H9 (cell line): ENCODE measurements at regions not wholly inside any gene's neighbourhood (a gene's known extent, or its start where the extent isn't known, plus 50 kb on each side); places are given as distances from the start of the nearest gene placed in this dataset.

Source experiments
- DNase-seq: peaks from one replicate; pipeline ENCODE4 v3.0.0-alpha.2; 2017
- H2AFZ ChIP-seq: one replicate; pipeline ENCODE4 v1.6.1; 2013; ENCODE audit warnings: mild to moderate bottlenecking, low read length, control low read depth, moderate library complexity
- H2AK5ac ChIP-seq: 2 replicates; pipeline ENCODE4 v1.6.1; 2013; ENCODE audit warnings: low read length, control low read depth, mixed read lengths; ENCODE audit not compliant: insufficient read length
- H2BK120ac ChIP-seq: one replicate; pipeline ENCODE4 v1.6.1; 2013; ENCODE audit warnings: low read depth, mild to moderate bottlenecking, low read length, control low read depth, inconsistent platforms; ENCODE audit not compliant: poor library complexity, severe bottlenecking
- H2BK12ac ChIP-seq: 2 replicates; pipeline ENCODE4 v1.6.1; 2013; ENCODE audit warnings: low read length, control low read depth, mixed read lengths, low read depth; ENCODE audit not compliant: insufficient read length
- H2BK15ac ChIP-seq: 2 replicates; pipeline ENCODE4 v1.6.1; 2013; ENCODE audit warnings: low read depth, low read length, control low read depth
- H2BK20ac ChIP-seq: one replicate; pipeline ENCODE4 v1.6.1; 2013; ENCODE audit warnings: low read depth, mild to moderate bottlenecking, low read length, control low read depth, inconsistent platforms; ENCODE audit not compliant: poor library complexity, severe bottlenecking
- H2BK5ac ChIP-seq: 2 replicates; pipeline ENCODE4 v1.6.1; 2013; ENCODE audit warnings: low read length, control low read depth, mixed read lengths; ENCODE audit not compliant: insufficient read length
- H3K14ac ChIP-seq: 2 replicates; pipeline ENCODE4 v1.6.1; 2013; ENCODE audit warnings: low read length, control low read depth; ENCODE audit not compliant: insufficient read depth
- H3K18ac ChIP-seq: 2 replicates; pipeline ENCODE4 v1.6.1; 2013; ENCODE audit warnings: low read depth, mild to moderate bottlenecking, mixed read lengths, low read length, control low read depth; ENCODE audit not compliant: insufficient read length
- H3K23ac ChIP-seq: 2 replicates; pipeline ENCODE4 v1.6.1; 2013; ENCODE audit warnings: low read length, control low read depth, mixed read lengths, low read depth; ENCODE audit not compliant: insufficient read length
- H3K23me2 ChIP-seq: 2 replicates; pipeline ENCODE4 v1.6.1; 2013; ENCODE audit warnings: low read depth, mild to moderate bottlenecking, mixed read lengths, low read length, control low read depth; ENCODE audit not compliant: insufficient read length, poor library complexity, severe bottlenecking
- H3K27ac ChIP-seq: 2 replicates; pipeline ENCODE4 v1.5.1; 2013; ENCODE audit warnings: low read length, control low read depth, mixed read lengths, low read depth; ENCODE audit not compliant: insufficient read length
- H3K27me3 ChIP-seq: 2 replicates; pipeline ENCODE4 v1.6.1; 2013; ENCODE audit warnings: low read length, control low read depth, inconsistent platforms; ENCODE audit not compliant: insufficient read depth
- H3K4ac ChIP-seq: 2 replicates; pipeline ENCODE4 v1.6.1; 2013; ENCODE audit warnings: low read depth, mild to moderate bottlenecking, control low read depth, inconsistent platforms, low read length, moderate library complexity
- H3K4me1 ChIP-seq: 2 replicates; pipeline ENCODE4 v1.6.1; 2013; ENCODE audit warnings: low read length, control low read depth, inconsistent platforms; ENCODE audit not compliant: insufficient read depth
- H3K4me2 ChIP-seq: 2 replicates; pipeline ENCODE4 v1.6.1; 2013; ENCODE audit warnings: low read length, control low read depth, mixed read lengths; ENCODE audit not compliant: insufficient read length, insufficient read depth
- H3K56ac ChIP-seq: 2 replicates; pipeline ENCODE4 v1.6.1; 2013; ENCODE audit warnings: low read depth, mild to moderate bottlenecking, mixed read lengths, low read length, control low read depth; ENCODE audit not compliant: insufficient read length
- H3K79me1 ChIP-seq: 2 replicates; pipeline ENCODE4 v1.6.1; 2013; ENCODE audit warnings: low read depth, mild to moderate bottlenecking, moderate library complexity, low read length, control low read depth, inconsistent platforms; ENCODE audit not compliant: insufficient read depth, poor library complexity, severe bottlenecking
- H3K79me2 ChIP-seq: 2 replicates; pipeline ENCODE4 v1.6.1; 2013; ENCODE audit warnings: low read length, control low read depth, inconsistent platforms; ENCODE audit not compliant: insufficient read depth
- H3K9ac ChIP-seq: 2 replicates; pipeline ENCODE4 v1.6.1; 2013; ENCODE audit warnings: low read length, control low read depth, mixed read lengths; ENCODE audit not compliant: insufficient read length; ENCODE audit errors: extremely low read depth
- H3K9me3 ChIP-seq: one replicate; pipeline ENCODE4 v1.6.1; 2013; ENCODE audit warnings: low read depth, low read length, inconsistent platforms; ENCODE audit not compliant: control insufficient read depth
- H3T11ph ChIP-seq: one replicate; pipeline ENCODE4 v1.6.1; 2013; ENCODE audit warnings: mild to moderate bottlenecking, low read length, control low read depth, inconsistent platforms
- H4K20me1 ChIP-seq: one replicate; pipeline ENCODE4 v1.6.1; 2013; ENCODE audit not compliant: control insufficient read depth, insufficient read length, insufficient read depth
- H4K5ac ChIP-seq: 2 replicates; pipeline ENCODE4 v1.6.1; 2013; ENCODE audit warnings: low read depth, mild to moderate bottlenecking, mixed read lengths, low read length, control low read depth; ENCODE audit not compliant: insufficient read length
- H4K8ac ChIP-seq: replicated peaks from 2 replicates; pipeline ENCODE4 v1.6.1; 2013; ENCODE audit warnings: low read length, control low read depth, mixed read lengths, low read depth; ENCODE audit not compliant: insufficient read length
- H4K91ac ChIP-seq: 2 replicates; pipeline ENCODE4 v1.6.1; 2013; ENCODE audit warnings: low read depth, mild to moderate bottlenecking, moderate library complexity, mixed read lengths, low read length, control low read depth; ENCODE audit not compliant: insufficient read length
- H3K27ac Mint-ChIP-seq, 3 experiments: 2 replicates in 2 of 3; 3 replicates in 1 of 3; pipeline ENCODE4 v1.8.0; 2020 to 2021; ENCODE audit warnings: mixed read lengths in 3 of 3, mild to moderate bottlenecking in 1 of 3, moderate library complexity in 1 of 3
- H3K27me3 Mint-ChIP-seq: 2 replicates; pipeline ENCODE4 v1.8.0; 2021; ENCODE audit warnings: low read depth, mild to moderate bottlenecking, moderate library complexity, mixed read lengths
- H3K36me3 Mint-ChIP-seq, 3 experiments: 2 replicates in 2 of 3; 3 replicates in 1 of 3; pipeline ENCODE4 v1.8.0; 2020 to 2021; ENCODE audit warnings: low read depth in 3 of 3, mixed read lengths in 3 of 3; ENCODE audit not compliant: insufficient read depth in 1 of 3
- H3K4me1 Mint-ChIP-seq, 2 experiments: 2 replicates each; pipeline ENCODE4 v1.8.0; 2020; ENCODE audit warnings: mixed read lengths in 2 of 2
- H3K4me3 Mint-ChIP-seq, 2 experiments: 2 replicates in 1 of 2; 3 replicates in 1 of 2; pipeline ENCODE4 v1.8.0; 2020 to 2021; ENCODE audit warnings: mild to moderate bottlenecking in 2 of 2, mixed read lengths in 2 of 2, moderate library complexity in 1 of 2
- H3K9me3 Mint-ChIP-seq, 2 experiments: 2 replicates in 1 of 2; 3 replicates in 1 of 2; pipeline ENCODE4 v1.8.0; 2020; ENCODE audit warnings: mild to moderate bottlenecking in 2 of 2, mixed read lengths in 2 of 2, moderate library complexity in 1 of 2
- WGBS: extraction: QIAGEN DNeasy Blood & Tissue Kit; methylation state at CpG from one replicate; pipeline ENCODE4 v1.1.7; 2013; ENCODE audit warnings: missing lambda C conversion rate, low lambda C conversion rate, mixed read lengths; ENCODE audit not compliant: insufficient read length; ENCODE audit errors: extremely low coverage; 5-methylcytosine and 5-hydroxymethylcytosine counted together
- TF ChIP-seq, protein P1 (sequence below): fragments of 200-600 bp; sonication (generic); conservative IDR thresholded peaks from 3 replicates; pipeline ENCODE4 v1.8.0; 2021; ENCODE audit warnings: antibody characterized with exemption, mild to moderate bottlenecking

DNA sequence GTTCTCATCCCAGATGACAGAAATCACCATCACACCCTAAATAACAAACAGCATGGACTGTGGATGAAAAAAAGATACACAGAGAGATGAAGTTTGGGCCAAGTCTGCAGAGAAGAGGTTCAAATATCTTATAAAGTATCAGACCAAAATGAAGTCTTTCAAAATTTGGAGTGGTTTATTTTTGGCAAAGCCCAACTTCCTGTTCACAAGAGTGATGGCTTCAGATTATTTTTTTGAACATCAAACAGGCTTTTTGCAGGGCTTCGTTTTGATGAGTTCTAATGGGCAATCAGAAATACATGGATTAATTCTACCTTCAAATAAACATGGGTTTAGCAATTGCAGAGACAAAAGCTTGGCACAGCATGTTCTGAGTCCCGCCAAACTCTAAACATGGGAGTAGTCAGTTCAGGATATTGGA, 378.2 kb upstream of the RPS23 start:
- H2BK20ac ChIP-seq = no peak overlapping the region
- Mint-ChIP-seq H3K27ac (no peak overlapping the region), H3K4me1 (peaks cover 0 to 4% of the 10 kb centered on the region in 2 experiments; a peak in 1 of 4 replicates)

More for the DNA sequence above, 378.2 kb upstream of the RPS23 start:
- Histone ChIP-seq H4K5ac (no peak overlapping the region), H3K23ac (no peak overlapping the region), H4K20me1 (no peaks in the 10 kb centered on the region), H4K8ac (no peak overlapping the region), H3K79me1 (no peaks in the 10 kb centered on the region), H3T11ph (no peak overlapping the region), H4K91ac (no peak overlapping the region), H2BK12ac (no peak overlapping the region), H3K56ac (no peak overlapping the region), H3K9me3 (no peaks in the 10 kb centered on the region), H2AFZ (no peak overlapping the region), H3K4me2 (no peak overlapping the region), H2BK15ac (no peak overlapping the region), H3K79me2 (no peaks in the 10 kb centered on the region), H3K18ac (no peak overlapping the region), H3K27me3 (no peaks in the 10 kb centered on the region), H2BK120ac (no peak overlapping the region), H3K23me2 (no peaks in the 10 kb centered on the region), H2AK5ac (no peak overlapping the region), H3K9ac (no peak overlapping the region), H3K4me1 (no peaks in the 10 kb centered on the region), H2BK5ac (no peak overlapping the region), H3K27ac (no peak overlapping the region), H3K14ac (no peak overlapping the region), H3K4ac (no peak overlapping the region)
- Mint-ChIP-seq H3K4me3 (no peak overlapping the region), H3K27me3 (no peaks in the 10 kb centered on the region), H3K9me3 (no peaks in the 10 kb centered on the region), H3K36me3 (no peaks in the 10 kb centered on the region)
- no CpG with 5 or more reads among the region's 2 CpGs for WGBS
- TF ChIP-seq, protein P1, sequence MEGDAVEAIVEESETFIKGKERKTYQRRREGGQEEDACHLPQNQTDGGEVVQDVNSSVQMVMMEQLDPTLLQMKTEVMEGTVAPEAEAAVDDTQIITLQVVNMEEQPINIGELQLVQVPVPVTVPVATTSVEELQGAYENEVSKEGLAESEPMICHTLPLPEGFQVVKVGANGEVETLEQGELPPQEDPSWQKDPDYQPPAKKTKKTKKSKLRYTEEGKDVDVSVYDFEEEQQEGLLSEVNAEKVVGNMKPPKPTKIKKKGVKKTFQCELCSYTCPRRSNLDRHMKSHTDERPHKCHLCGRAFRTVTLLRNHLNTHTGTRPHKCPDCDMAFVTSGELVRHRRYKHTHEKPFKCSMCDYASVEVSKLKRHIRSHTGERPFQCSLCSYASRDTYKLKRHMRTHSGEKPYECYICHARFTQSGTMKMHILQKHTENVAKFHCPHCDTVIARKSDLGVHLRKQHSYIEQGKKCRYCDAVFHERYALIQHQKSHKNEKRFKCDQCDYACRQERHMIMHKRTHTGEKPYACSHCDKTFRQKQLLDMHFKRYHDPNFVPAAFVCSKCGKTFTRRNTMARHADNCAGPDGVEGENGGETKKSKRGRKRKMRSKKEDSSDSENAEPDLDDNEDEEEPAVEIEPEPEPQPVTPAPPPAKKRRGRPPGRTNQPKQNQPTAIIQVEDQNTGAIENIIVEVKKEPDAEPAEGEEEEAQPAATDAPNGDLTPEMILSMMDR = no peak
- DNase-seq = no peak
